ENCODE measurements at regions not wholly inside any gene's neighbourhood (a gene's known extent, or its start where the extent isn't known, plus 50 kb on each side); places are given as distances from the start of the nearest gene placed in this dataset.

- Histone ChIP-seq H3K79me1 (ENCODE audit: low read length) (no peaks in the 10 kb centered on the region), H4K12ac (ENCODE audit: low read depth, low read length) (no peak overlapping the region), H3K18ac (ENCODE audit: low read length) (no peak overlapping the region), H2AK5ac (ENCODE audit: low read length) (no peak overlapping the region), H3K23ac (ENCODE audit: low read length) (no peak overlapping the region), H3K14ac (ENCODE audit: low read length) (no peak overlapping the region), H3K27me3 (ENCODE audit: insufficient read depth, low read length) (no peaks in the 10 kb centered on the region), H3K9me3 (ENCODE audit: insufficient read depth, low read depth, low read length) (no peaks in the 10 kb centered on the region), H3K4me3 (ENCODE audit: low read depth, low read length) (no peak overlapping the region), H4K8ac (ENCODE audit: low read depth, low read length) (no peak overlapping the region), H3K4me2 (ENCODE audit: low read length) (no peak overlapping the region), H2BK12ac (ENCODE audit: low read length) (no peak overlapping the region), H2BK120ac (ENCODE audit: insufficient read depth, low read length, poor library complexity) (no peak overlapping the region), H3K79me2 (ENCODE audit: control insufficient read depth, insufficient read depth, low read length, poor library complexity) (no peaks in the 10 kb centered on the region), H2AFZ (ENCODE audit: insufficient read depth, low read length, poor library complexity) (no peak overlapping the region), H4K91ac (ENCODE audit: low read depth, low read length) (no peak overlapping the region), H3K27ac (ENCODE audit: low read depth, low read length) (no peak overlapping the region), H3K4me1 (ENCODE audit: control insufficient read depth in 1 of 2, insufficient read depth in 2 of 2, low read length in 2 of 2) (no peaks in the 10 kb centered on the region), H2BK5ac (ENCODE audit: low read depth, low read length, poor library complexity) (no peak overlapping the region), H3K4ac (ENCODE audit: low read depth, low read length) (no peak overlapping the region), H3K9ac (ENCODE audit: low read length) (no peak overlapping the region), H3K36me3 (ENCODE audit: control insufficient read depth in 1 of 2, insufficient read depth in 2 of 2, low read length in 2 of 2) (no peaks in the 10 kb centered on the region)
- WGBS (ENCODE audit: extremely low coverage, insufficient coverage, insufficient read length) = no CpG with 5 or more reads among the region's 1 CpG
- no peak for DNase-seq
These were observed 1642.7 kb upstream of the WWC1 start for GRCh38 chr5:166648736-166649135.

- no peak overlapping the region for H4K91ac ChIP-seq (ENCODE audit: low read depth, low read length)
- H2AFZ ChIP-seq (ENCODE audit: insufficient read depth, low read length, poor library complexity) = no peak overlapping the region
- no peaks in the 10 kb centered on the region for H3K79me2 ChIP-seq (ENCODE audit: control insufficient read depth, insufficient read depth, low read length, poor library complexity)
- H3K36me3 ChIP-seq (ENCODE audit: control insufficient read depth in 1 of 2, insufficient read depth in 2 of 2, low read length in 2 of 2) = no peaks in the 10 kb centered on the region
- no peak overlapping the region for H2BK120ac ChIP-seq (ENCODE audit: insufficient read depth, low read length, poor library complexity)
- H4K12ac ChIP-seq (ENCODE audit: low read depth, low read length) = no peak overlapping the region
- H3K14ac ChIP-seq (ENCODE audit: low read length) = no peak overlapping the region
- H2AK5ac ChIP-seq (ENCODE audit: low read length) = no peak overlapping the region
- H3K18ac ChIP-seq (ENCODE audit: low read length) = no peak overlapping the region
- H2BK12ac ChIP-seq (ENCODE audit: low read length) = no peak overlapping the region
- H3K4me3 ChIP-seq (ENCODE audit: low read depth, low read length) = no peak overlapping the region
- H3K9ac ChIP-seq (ENCODE audit: low read length) = no peak overlapping the region
- H3K27ac ChIP-seq (ENCODE audit: low read depth, low read length) = no peak overlapping the region
- H3K4ac ChIP-seq (ENCODE audit: low read depth, low read length) = no peak overlapping the region
- no peak overlapping the region for H3K4me2 ChIP-seq (ENCODE audit: low read length)
- H3K79me1 ChIP-seq (ENCODE audit: low read length) = no peaks in the 10 kb centered on the region
- no peak for DNase-seq
- no peak overlapping the region for H2BK5ac ChIP-seq (ENCODE audit: low read depth, low read length, poor library complexity)
- WGBS (ENCODE audit: extremely low coverage, insufficient coverage, insufficient read length) = no CpG with 5 or more reads among the region's 1 CpG
- no peak overlapping the region for H3K23ac ChIP-seq (ENCODE audit: low read length)
- H3K9me3 ChIP-seq (ENCODE audit: insufficient read depth, low read depth, low read length) = no peaks in the 10 kb centered on the region
- H3K4me1 ChIP-seq (ENCODE audit: control insufficient read depth in 1 of 2, insufficient read depth in 2 of 2, low read length in 2 of 2) = no peaks in the 10 kb centered on the region
- no peak overlapping the region for H4K8ac ChIP-seq (ENCODE audit: low read depth, low read length)
- H3K27me3 ChIP-seq (ENCODE audit: insufficient read depth, low read length) = no peaks in the 10 kb centered on the region
These were observed 1641.8 kb upstream of the WWC1 start for GRCh38 chr5:166649676-166650075.

DNA sequence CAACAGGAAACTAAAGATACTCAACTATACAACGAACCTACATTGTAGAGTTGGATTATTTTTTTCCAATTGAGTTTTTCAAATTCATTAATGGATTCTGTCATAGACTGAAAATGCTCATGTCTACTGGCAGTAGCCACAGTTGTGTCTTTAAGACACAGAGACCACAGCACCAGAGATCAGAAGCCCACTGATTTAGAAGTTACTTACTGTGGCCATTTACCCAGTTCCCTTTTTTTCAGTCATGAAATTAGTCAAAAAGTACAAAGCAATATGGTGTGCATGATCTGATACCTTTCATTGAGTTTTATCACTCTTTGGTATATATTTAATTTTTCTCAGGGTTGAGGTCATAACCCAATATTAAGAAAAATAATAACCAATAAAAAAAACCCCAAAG is 1640.2 kb upstream of the WWC1 start:
- H3K14ac ChIP-seq (ENCODE audit: low read length) = no peak overlapping the region
- no peak overlapping the region for H2BK120ac ChIP-seq (ENCODE audit: insufficient read depth, low read length, poor library complexity)
- H4K8ac ChIP-seq (ENCODE audit: low read depth, low read length) = no peak overlapping the region
- no peak overlapping the region for H2BK5ac ChIP-seq (ENCODE audit: low read depth, low read length, poor library complexity)
- no peak overlapping the region for H3K23ac ChIP-seq (ENCODE audit: low read length)
- H3K4me1 ChIP-seq (ENCODE audit: control insufficient read depth in 1 of 2, insufficient read depth in 2 of 2, low read length in 2 of 2) = no peaks in the 10 kb centered on the region
- H4K12ac ChIP-seq (ENCODE audit: low read depth, low read length) = no peak overlapping the region
- H3K4ac ChIP-seq (ENCODE audit: low read depth, low read length) = no peak overlapping the region
- no peaks in the 10 kb centered on the region for H3K79me2 ChIP-seq (ENCODE audit: control insufficient read depth, insufficient read depth, low read length, poor library complexity)
- H3K4me2 ChIP-seq (ENCODE audit: low read length) = no peak overlapping the region
- no peaks in the 10 kb centered on the region for H3K9me3 ChIP-seq (ENCODE audit: insufficient read depth, low read depth, low read length)
- no peak overlapping the region for H3K9ac ChIP-seq (ENCODE audit: low read length)
- DNase-seq = no peak
- no peak overlapping the region for H4K91ac ChIP-seq (ENCODE audit: low read depth, low read length)
- H2BK12ac ChIP-seq (ENCODE audit: low read length) = no peak overlapping the region
- H3K36me3 ChIP-seq (ENCODE audit: control insufficient read depth in 1 of 2, insufficient read depth in 2 of 2, low read length in 2 of 2) = no peaks in the 10 kb centered on the region
- no CpG with 5 or more reads among the region's 1 CpG for WGBS (ENCODE audit: extremely low coverage, insufficient coverage, insufficient read length)
- no peak overlapping the region for H3K18ac ChIP-seq (ENCODE audit: low read length)
- H3K27ac ChIP-seq (ENCODE audit: low read depth, low read length) = no peak overlapping the region
- no peaks in the 10 kb centered on the region for H3K79me1 ChIP-seq (ENCODE audit: low read length)
- H2AK5ac ChIP-seq (ENCODE audit: low read length) = no peak overlapping the region
- no peaks in the 10 kb centered on the region for H3K27me3 ChIP-seq (ENCODE audit: insufficient read depth, low read length)
- H2AFZ ChIP-seq (ENCODE audit: insufficient read depth, low read length, poor library complexity) = no peak overlapping the region
- H3K4me3 ChIP-seq (ENCODE audit: low read depth, low read length) = no peak overlapping the region

DNA sequence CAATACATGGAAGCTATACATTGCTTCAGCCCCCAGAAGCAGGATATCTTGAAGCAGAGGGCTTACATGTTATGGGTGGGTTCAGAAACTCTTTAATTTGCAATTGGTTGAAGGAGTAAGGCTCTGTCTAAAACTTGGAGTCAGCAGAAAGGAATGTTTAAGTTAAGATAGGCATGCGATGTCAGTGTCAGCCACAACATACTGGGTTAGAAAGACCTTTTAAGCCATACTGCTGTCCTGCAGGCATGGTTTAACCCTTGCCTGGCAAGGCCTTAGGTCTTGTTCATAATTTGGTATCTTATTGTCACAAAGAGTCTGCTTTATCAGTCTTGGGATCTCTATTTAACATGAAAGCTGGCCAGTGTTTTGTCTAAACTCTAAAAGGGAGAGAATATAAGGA is 1619.6 kb upstream of the WWC1 start:
- H2AK5ac ChIP-seq (ENCODE audit: low read length) = no peak overlapping the region
- H3K36me3 ChIP-seq (ENCODE audit: control insufficient read depth in 1 of 2, insufficient read depth in 2 of 2, low read length in 2 of 2) = peaks cover 0 to 1% of the 10 kb centered on the region in 2 experiments
- H3K79me1 ChIP-seq (ENCODE audit: low read length) = peaks cover 6% of the 10 kb centered on the region
- no peak overlapping the region for H4K12ac ChIP-seq (ENCODE audit: low read depth, low read length)
- DNase-seq = no peak
- H3K4me2 ChIP-seq (ENCODE audit: low read length) = no peak overlapping the region
- peak overlapping the region; percentile 78 for H4K91ac ChIP-seq (ENCODE audit: low read depth, low read length)
- no peak overlapping the region for H4K8ac ChIP-seq (ENCODE audit: low read depth, low read length)
- H3K23ac ChIP-seq (ENCODE audit: low read length) = no peak overlapping the region
- H3K4me1 ChIP-seq (ENCODE audit: control insufficient read depth in 1 of 2, insufficient read depth in 2 of 2, low read length in 2 of 2) = peaks cover 4% of the 10 kb centered on the region in 2 experiments
- H2BK120ac ChIP-seq (ENCODE audit: insufficient read depth, low read length, poor library complexity) = peak overlapping the region; percentile 96
- H2BK12ac ChIP-seq (ENCODE audit: low read length) = peak overlapping the region; percentile 92
- no peak overlapping the region for H3K4me3 ChIP-seq (ENCODE audit: low read depth, low read length)
- no peaks in the 10 kb centered on the region for H3K9me3 ChIP-seq (ENCODE audit: insufficient read depth, low read depth, low read length)
- no peak overlapping the region for H3K4ac ChIP-seq (ENCODE audit: low read depth, low read length)
- H3K27ac ChIP-seq (ENCODE audit: low read depth, low read length) = peak overlapping the region; percentile 86
- H3K18ac ChIP-seq (ENCODE audit: low read length) = no peak overlapping the region
- H3K27me3 ChIP-seq (ENCODE audit: insufficient read depth, low read length) = no peaks in the 10 kb centered on the region
- H2AFZ ChIP-seq (ENCODE audit: insufficient read depth, low read length, poor library complexity) = no peak overlapping the region
- no peaks in the 10 kb centered on the region for H3K79me2 ChIP-seq (ENCODE audit: control insufficient read depth, insufficient read depth, low read length, poor library complexity)
- H3K14ac ChIP-seq (ENCODE audit: low read length) = no peak overlapping the region
- no peak overlapping the region for H3K9ac ChIP-seq (ENCODE audit: low read length)
- WGBS (ENCODE audit: extremely low coverage, insufficient coverage, insufficient read length) = no CpG with 5 or more reads among the region's 1 CpG
- peak overlapping the region; percentile 95 for H2BK5ac ChIP-seq (ENCODE audit: low read depth, low read length, poor library complexity)

Measured in trophoblast cell (in vitro differentiated cells and primary cell).